Type B pancreatic cell (in vitro differentiated cells): ENCODE measurements at regions not wholly inside any gene's neighbourhood (a gene's known extent, or its start where the extent isn't known, plus 50 kb on each side); places are given as distances from the start of the nearest gene placed in this dataset.
A peak's percentile ranks its signal among the peaks of the same experiment; 100 is the strongest.

Source experiments
- DNase-seq: peaks from one replicate; pipeline ENCODE4 v3.0.0; 2021; ENCODE audit warnings: mixed read lengths; ENCODE audit not compliant: unreplicated experiment; ENCODE audit errors: extremely low spot score
- H3K27ac Mint-ChIP-seq: 2 replicates; pipeline ENCODE4 v1.8.0; 2021; ENCODE audit warnings: mild to moderate bottlenecking, mixed read lengths
- H3K27me3 Mint-ChIP-seq: 2 replicates; pipeline ENCODE4 v1.8.0; 2021; ENCODE audit warnings: mixed read lengths
- H3K36me3 Mint-ChIP-seq: 2 replicates; pipeline ENCODE4 v1.8.0; 2021; ENCODE audit warnings: mixed read lengths
- H3K4me1 Mint-ChIP-seq: one replicate; pipeline ENCODE4 v1.8.0; 2021; ENCODE audit warnings: mixed read lengths; ENCODE audit not compliant: unreplicated experiment
- H3K4me3 Mint-ChIP-seq: 2 replicates; pipeline ENCODE4 v1.8.0; 2021; ENCODE audit warnings: mild to moderate bottlenecking, mixed read lengths
- H3K9me3 Mint-ChIP-seq: 2 replicates; pipeline ENCODE4 v1.8.0; 2021; ENCODE audit warnings: mixed read lengths
- CTCF ChIP-seq: fragments of 200-600 bp; sonication (generic); conservative IDR thresholded peaks from 2 replicates; pipeline ENCODE4 v1.5.0; 2021; ENCODE audit warnings: antibody characterized with exemption, mild to moderate bottlenecking

DNA sequence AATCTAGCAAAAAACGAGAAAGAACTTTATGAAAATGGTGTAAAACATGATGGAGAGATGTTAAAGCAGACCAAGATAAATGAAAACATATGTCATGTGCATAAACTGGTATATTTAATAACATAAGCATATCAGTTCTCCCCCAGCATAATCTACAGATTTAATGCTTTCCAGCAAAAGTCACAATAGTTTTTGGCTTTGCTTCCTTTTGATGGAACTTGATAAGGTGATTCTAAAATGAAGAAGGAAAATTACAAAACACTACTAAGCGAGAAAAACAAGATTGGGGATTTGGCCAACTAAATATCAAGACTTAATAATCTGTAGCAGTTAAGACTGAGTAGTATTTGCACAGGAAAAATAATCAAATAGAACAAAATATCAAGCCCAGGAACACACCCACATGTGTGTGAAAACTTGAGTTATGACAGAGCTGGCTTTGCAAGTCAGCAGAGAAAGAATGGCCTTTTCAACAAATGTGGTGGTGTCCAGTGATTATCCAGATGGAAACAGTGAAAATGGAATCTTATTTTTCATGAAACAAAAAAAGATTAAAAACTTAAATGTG is 83.7 kb upstream of the L3MBTL4 start:
- H3K36me3 Mint-ChIP-seq: no peaks in the 10 kb centered on the region
- no peak overlapping the region for H3K27ac Mint-ChIP-seq
- no peak overlapping the region for H3K4me3 Mint-ChIP-seq
- H3K9me3 Mint-ChIP-seq: no peaks in the 10 kb centered on the region
- peaks cover 6% of the 10 kb centered on the region for H3K27me3 Mint-ChIP-seq
- TF ChIP-seq CTCF: no peak
- no peaks in the 10 kb centered on the region for H3K4me1 Mint-ChIP-seq
- DNase-seq: no peak

DNA sequence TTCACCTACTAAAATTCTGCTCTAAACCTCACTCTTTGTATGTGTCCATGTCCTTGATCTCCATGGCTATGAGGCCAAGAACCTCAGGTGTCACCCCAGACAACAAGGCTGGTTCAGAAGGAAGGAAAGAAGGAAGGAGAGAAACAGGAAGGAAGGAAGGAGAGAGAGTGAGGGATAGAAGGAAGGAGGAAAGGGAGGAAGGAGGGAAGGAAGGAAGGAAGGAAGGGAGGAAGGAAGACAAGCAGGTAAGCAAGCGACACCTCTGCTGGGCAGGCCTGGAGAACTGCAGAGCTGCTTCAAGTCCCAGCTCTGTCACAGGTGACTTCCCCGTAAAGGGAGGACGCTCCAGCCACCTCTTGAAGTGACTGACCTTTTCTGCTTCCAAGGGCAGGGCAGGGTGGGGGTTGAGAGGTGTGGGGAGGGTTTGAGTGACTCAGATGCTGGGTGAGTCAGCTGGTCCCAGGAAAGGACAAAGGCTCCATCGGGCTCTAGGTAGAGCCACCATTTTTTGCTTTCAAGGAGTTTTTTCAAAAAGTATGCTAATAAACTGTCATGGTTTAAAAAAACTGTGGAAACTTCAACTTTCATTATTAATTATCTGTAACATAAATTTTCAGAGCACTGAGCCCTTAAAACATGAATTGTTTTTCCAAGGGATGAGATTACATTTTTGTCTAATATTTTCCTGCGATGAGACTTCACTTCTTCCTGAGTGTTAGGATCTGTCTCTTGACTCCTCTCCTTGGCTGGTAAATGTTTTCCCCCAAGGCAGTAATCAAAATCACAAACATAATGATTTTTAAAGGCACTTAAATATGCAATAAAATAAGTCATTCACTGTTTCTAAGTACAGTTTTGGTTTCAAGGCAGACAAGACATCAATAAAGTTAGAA is 90.1 kb upstream of the L3MBTL4 start:
- H3K36me3 Mint-ChIP-seq: no peaks in the 10 kb centered on the region
- H3K9me3 Mint-ChIP-seq: no peaks in the 10 kb centered on the region
- TF ChIP-seq CTCF: no peak
- peaks cover 25% of the 10 kb centered on the region for H3K27me3 Mint-ChIP-seq
- no peak overlapping the region for H3K27ac Mint-ChIP-seq
- peaks cover 8% of the 10 kb centered on the region for H3K4me1 Mint-ChIP-seq
- no peak overlapping the region for H3K4me3 Mint-ChIP-seq
- no peak for DNase-seq

GRCh38 chr18:6505498-6505875 is 90.8 kb upstream of the L3MBTL4 start:
- H3K27me3 Mint-ChIP-seq: peaks cover 25% of the 10 kb centered on the region
- no peaks in the 10 kb centered on the region for H3K36me3 Mint-ChIP-seq
- no peak overlapping the region for H3K27ac Mint-ChIP-seq
- H3K4me1 Mint-ChIP-seq: peaks cover 11% of the 10 kb centered on the region
- no peak for DNase-seq
- H3K4me3 Mint-ChIP-seq: no peak overlapping the region
- H3K9me3 Mint-ChIP-seq: no peaks in the 10 kb centered on the region
- TF ChIP-seq CTCF: no peak

- no peaks in the 10 kb centered on the region for H3K9me3 Mint-ChIP-seq
- no peak for TF ChIP-seq CTCF
- peak overlapping the region; percentile 73 for H3K27ac Mint-ChIP-seq
- H3K4me3 Mint-ChIP-seq: peak overlapping the region; percentile 61
- peaks cover 11% of the 10 kb centered on the region for H3K4me1 Mint-ChIP-seq
- H3K27me3 Mint-ChIP-seq: peaks cover 23% of the 10 kb centered on the region
- H3K36me3 Mint-ChIP-seq: no peaks in the 10 kb centered on the region
- DNase-seq: no peak
Measured at GRCh38 chr18:6509417-6509816, 94.7 kb upstream of the L3MBTL4 start.

DNA sequence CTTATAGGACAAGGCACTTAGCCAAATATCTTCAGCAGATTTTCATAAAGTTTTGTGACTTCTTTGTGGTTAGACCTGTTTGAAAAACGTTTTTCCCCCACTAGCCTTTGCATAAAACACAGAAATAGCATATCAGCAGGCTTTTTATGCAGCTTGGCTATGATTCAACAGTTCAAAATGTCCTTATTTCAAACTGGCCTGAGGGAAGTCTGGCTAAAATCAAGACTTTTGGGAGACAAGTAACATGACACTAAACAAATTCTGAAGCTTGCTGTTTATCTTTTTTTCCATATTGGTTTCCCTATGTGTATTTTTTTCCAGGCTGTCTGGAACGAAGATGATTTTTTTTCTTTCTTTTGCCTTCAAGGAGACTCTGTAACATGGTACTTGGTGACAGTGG is 95.1 kb upstream of the L3MBTL4 start:
- Mint-ChIP-seq H3K27ac (peak overlapping the region; percentile 73), H3K27me3 (peaks cover 21% of the 10 kb centered on the region), H3K4me3 (peak overlapping the region; percentile 61), H3K4me1 (peaks cover 11% of the 10 kb centered on the region), H3K36me3 (no peaks in the 10 kb centered on the region), H3K9me3 (no peaks in the 10 kb centered on the region)
- TF ChIP-seq CTCF: no peak
- no peak for DNase-seq
